Activated CD8-positive, alpha-beta memory T cell treated with anti-CD3 and anti-CD28 coated beads for 24 hours (primary cell): ENCODE measurements at regions not wholly inside any gene's neighbourhood (a gene's known extent, or its start where the extent isn't known, plus 50 kb on each side); places are given as distances from the start of the nearest gene placed in this dataset.
"Not testable (repeated sequence)": the region's sequence is repeated elsewhere in the genome, so short reads cannot be mapped to it uniquely, and the experiment has no call there.

ENCODE experiments used
- DNase-seq: peaks from one replicate; pipeline ENCODE4 v3.0.0-alpha.2; 2020

GRCh38 chr3:43838877-43839276 is 148.1 kb downstream of the ABHD5 start:
- no peak for DNase-seq

DNA sequence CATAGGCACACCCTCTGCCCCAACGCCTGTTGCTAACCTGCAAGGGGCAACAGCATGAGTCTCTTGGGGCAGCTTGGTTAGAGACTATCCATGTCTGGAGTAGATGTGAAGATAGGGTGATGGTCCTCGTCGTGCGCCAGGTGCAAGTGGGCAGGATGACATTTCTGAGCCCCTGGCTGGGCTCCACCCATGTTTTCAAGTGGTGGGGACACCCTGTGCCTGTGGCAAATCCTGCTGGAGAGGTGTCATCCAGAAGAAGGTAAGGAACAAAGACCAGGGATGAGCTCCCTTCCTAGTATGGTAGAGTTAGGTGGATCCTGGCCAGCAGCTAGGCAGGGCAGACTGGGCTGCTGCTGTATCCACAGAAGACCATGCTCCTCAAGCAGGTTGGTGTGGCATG is 152.6 kb downstream of the ABHD5 start:
- DNase-seq, result no peak

DNA sequence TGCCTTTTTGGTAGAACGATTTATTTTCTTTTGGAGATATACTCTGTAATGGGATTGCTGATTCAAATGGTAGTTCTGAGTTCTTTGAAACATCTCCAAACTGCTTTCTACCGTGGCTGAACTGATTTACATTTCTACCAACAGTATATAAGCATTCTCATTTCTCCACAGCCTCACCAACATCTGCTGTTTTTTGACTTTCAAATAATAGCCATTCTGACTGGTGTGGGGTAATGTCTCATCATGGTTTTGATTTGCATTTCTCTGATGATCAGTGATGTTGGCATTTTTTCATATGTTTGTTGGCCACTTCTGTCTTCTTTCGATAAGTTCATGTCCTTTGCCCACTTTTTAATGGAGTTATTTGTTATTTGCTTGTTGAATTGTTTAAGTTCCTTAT is 154.0 kb downstream of the ABHD5 start:
- no peak for DNase-seq

DNA sequence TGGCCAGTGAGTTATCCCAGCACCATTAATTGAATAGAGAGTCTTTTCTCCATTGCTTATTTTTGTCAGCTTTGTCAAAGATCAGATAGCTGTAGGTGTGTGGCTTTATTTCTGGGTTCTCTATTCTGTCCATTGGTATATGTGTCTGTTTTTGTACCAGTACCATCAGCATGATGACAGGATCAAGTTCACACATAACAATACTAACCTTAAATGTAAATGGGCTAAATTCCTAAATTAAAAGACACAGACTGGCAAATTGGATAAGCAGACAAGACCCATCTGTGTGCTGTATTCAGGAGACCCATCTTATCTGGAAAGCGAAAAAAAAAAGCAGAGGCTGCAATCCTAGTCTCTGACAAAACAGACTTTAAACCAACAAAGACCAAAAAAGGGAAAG is 154.8 kb downstream of the ABHD5 start:
- not testable (repeated sequence) for DNase-seq

- DNase-seq, result no peak
Observed at GRCh38 chr3:43852066-43852465, 161.3 kb downstream of the ABHD5 start.

DNA sequence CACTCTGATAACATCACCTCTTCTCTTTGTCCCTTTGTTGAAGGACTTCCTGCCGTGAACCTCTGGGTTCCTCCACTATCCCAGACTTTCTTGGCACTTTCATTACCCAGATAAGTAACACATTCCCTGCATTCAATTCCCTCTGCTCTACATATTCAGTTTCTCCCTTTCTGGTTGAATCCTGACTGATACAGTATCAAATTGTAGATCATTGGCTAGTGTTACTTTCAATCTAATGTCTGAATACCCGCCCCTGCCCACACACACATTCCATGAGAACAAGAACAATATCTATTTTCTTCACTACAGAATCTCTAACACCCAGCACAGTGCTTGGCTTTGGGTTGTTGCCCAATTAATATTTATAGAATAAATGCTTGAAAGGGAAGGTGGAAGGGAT is 163.5 kb downstream of the ABHD5 start:
- DNase-seq, result no peak

- no peak for DNase-seq
Observed at GRCh38 chr3:43854916-43855315, 164.2 kb downstream of the ABHD5 start.

DNA sequence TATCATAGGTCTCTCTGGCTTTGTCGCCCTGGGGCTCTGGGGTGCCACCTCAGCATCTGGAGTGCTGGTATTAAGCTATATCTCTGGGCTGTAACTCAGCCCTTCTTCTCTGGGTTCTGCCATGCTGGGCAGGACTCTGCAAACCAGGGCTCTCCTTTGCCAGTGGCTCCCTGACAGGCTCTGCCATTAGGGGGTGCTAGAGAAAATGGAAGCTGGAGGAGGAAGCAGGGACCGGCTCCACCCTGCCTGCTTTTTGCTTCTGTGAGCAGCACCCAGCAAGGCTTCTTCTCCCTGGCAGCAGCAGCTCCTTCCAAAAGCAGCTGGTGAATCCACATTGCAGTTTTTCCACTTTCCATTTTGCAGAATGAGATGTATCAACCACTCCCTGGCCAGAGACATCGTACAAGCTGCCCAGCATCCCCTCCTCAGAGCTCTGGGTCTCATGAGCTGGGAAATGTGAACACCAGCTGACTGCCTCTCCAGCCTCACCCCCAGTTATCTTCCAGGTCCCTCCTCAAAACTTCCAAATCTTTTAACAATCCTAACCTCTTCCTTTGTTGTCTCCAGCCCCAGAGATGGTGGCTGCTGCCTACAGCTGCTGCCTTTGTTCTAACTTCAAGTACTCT is 165.0 kb downstream of the ABHD5 start:
- DNase-seq, result peak; percentile 70

GRCh38 chr3:43856351-43856750 is 165.6 kb downstream of the ABHD5 start:
- DNase-seq, result no peak

DNA sequence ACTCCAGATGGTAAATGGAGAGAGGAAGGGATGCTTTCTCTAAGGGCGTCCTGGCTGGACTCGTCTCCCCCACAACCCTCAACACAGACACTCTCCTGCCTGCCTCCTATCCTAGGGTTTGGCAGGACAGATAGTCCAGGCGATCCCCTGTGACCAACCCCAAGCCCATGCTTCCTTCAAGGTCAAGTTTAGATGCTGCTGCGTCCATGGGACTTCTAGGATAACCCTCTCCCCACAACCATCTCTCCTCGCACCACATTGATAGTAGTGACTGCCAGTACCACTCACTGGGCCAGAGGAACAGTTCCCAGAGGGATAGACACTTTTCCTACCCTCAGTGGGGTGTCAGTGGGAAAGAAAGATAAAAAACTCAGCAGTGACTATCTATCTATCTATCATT is 166.0 kb downstream of the ABHD5 start:
- no peak for DNase-seq

GRCh38 chr3:43857361-43858293 is 166.9 kb downstream of the ABHD5 start:
- no peak for DNase-seq

GRCh38 chr3:43858294-43858701 is 167.6 kb downstream of the ABHD5 start:
- no peak for DNase-seq

DNA sequence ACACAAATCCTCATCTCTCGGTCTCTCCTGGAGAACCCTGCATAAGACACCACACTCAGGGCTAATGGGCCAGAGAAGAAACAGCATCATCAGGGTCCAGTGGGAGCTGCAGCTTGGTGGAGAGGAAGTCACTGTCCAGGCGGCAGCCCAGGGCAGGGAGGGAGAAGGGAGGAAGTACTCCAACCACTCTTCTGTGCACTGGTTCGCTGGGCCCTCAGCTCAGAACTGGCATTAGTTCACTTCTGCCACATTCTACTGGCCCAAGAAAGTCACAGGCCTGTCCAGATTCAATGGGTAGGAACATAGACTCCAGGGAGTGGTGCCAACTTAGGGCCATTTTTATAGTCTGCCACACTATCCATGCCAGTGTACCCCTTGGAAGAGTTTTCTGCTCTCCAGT is 169.0 kb downstream of the ABHD5 start:
- no peak for DNase-seq

DNA sequence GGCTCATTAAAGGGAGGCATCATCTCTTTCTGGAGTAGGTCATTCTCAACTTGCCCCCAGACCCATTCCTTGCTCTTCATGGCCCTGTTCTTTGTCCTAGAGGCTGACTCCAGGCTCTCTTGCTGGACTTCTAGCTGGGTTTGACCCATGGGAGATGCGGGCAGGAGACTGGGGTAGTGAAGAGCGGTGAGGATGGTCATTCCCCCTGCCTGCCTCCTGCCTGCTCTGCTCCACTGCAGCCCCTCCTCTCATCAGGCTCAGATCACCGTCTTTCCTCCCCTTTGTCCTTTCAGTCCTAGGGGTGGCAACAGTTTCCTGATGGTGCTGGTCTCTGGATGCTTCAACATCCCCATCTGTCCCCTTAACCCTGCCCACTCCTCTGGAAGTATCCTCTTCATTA is 170.9 kb downstream of the ABHD5 start:
- DNase-seq, result no peak

- DNase-seq, result no peak
Observed at GRCh38 chr3:43862470-43862869, 171.7 kb downstream of the ABHD5 start.

DNA sequence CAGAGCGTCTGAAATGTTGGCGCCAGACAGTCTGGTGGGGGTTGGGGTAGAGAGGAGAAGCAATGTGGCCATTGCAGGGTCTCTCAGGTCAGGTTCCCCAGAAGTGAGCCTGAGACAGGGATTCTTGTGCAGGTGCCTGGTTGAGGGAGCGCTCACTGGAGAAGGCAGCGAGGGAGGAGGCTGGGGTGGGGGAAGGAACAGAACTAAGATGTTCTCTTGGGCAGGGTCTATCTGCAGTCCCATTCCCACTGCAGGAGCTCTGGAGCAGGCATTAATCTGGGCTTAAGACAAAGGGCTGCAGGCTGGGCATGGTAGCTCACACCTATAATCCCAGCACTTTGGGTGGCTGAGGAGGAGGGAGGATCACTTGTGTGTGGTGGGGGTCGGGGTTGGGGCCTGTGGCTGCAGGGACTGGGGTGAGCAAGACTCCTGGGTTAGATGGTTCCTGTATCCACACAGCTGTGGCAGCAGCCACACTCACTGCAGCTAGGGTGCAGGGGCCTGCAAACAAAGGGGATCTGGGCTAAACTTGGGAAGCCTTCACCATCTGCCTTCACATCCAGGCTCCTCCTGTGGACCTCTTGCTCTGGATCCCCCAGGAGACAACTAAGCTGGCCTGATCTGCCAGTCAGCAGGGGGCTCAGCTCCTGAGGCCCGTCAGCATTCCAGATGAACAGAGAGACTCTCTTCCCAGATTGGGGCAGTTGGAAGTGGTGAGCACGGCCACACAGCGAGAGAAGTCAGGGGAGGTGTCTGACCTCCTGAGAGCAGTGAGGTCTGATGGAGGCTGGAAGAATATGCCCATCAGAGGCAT is 172.5 kb downstream of the ABHD5 start:
- DNase-seq, result no peak

DNA sequence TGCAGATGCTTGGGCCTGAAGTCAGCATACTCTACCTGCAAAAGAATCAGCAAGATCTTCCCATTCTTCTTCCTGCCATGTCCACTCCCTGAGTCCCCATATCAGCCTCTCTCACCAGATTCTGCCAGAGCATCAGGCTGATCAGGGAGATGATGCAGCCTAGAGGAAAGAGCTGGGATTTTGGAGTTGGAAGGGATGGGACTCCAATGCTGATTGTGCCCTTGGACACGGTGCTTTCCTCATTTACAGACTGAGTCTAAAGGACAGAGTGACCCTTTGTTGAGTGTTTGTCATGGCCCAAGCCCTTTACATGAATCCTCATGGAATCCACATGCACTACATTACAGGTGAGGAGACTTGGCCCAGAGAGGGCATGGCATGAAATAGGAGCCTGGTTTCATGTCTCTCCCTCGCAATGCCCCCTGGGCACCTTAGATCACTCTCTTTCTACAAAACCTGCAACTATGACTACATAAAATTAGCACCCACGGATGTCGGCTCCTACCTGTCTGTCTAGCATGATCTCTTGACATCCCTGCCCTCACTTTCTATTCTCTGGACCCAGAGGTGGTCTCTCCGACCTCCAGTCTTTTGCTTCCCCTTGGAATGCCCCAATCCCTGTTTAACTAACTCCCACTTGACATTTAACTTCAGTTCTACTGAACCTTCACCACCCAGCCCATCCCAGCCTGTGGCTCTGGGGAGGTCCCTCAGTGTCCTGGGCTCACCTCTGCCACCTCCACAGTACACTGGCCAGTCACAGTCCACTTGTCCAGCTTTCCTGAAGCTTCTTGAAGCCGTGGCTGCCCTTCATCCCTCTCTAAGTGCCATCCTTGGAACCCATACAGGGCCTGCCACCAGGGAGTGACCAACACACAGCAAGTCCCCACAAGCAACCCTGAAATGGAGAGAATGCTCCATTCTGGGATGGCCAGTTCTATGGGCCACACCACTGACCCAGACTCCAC is 173.5 kb downstream of the ABHD5 start:
- DNase-seq, result no peak

GRCh38 chr3:43865351-43865750 is 174.6 kb downstream of the ABHD5 start:
- DNase-seq, result no peak

- no peak for DNase-seq
Observed at GRCh38 chr3:43865887-43866528, 175.3 kb downstream of the ABHD5 start.

- DNase-seq, result no peak
Observed at GRCh38 chr3:43866529-43867353, 176.0 kb downstream of the ABHD5 start.
